CD4-positive, alpha-beta T cell treated with Interleukin-10 for 1 hour (primary cell): ENCODE measurements at regions not wholly inside any gene's neighbourhood (a gene's known extent, or its start where the extent isn't known, plus 50 kb on each side); places are given as distances from the start of the nearest gene placed in this dataset.

Experiments used
- DNase-seq: peaks from one replicate; pipeline ENCODE4 v3.0.0-alpha.2; 2020

DNA sequence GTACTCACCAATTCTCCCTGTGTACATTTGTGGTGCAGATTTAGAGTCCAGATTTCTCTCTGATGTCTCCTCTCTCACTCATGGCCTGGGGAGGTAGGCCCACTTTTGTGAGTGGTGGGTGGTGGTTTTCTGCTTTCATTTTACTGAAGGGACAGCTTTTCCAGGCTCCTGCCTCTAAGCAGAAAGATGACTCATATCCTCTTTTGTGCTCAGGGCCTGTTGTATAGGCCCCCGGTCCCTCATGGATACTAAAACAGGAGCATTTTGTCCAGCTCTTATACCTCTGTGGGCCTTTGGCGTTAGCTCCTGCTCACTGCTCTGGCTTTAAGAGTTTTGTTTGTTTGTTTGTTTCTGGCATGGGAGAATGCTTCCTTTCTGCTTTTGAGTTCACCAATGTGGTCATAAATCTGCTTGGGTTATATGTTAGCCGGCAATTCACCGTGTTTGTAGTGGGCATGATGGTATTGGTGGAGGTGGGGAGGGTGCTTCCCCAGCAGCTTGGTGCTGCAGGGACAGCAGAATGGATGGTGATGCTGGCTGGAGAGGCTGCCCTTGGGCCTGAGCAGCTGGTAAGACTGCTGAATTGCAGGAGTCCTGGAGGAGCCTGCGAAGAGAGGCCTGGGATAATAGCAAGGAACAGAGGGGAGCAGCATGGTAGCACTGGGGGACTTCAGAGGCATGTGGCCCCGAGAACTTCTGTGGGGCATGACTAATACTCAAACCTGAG lies 468.7 kb downstream of the RPS24 start:
- no peak for DNase-seq

DNA sequence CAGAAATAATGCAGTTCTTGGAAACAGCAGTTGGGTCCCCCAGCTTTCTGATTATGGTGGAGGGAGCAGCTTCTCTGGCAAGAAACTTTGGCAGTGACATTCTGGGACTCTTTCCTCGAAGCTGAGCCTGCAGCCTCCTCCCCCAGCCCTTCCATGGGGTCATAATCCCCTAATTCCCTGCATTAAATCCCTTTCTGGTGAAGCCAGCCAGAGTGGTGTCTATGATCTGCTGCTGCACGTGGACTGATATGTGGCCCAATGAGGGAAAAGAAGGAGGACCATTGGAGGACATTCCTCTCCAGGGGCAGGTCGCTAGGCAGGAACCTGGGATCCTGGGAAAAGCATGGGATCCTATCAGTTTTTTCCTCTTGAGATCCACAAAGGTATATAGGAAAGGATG lies 470.5 kb downstream of the RPS24 start:
- no peak for DNase-seq

DNA sequence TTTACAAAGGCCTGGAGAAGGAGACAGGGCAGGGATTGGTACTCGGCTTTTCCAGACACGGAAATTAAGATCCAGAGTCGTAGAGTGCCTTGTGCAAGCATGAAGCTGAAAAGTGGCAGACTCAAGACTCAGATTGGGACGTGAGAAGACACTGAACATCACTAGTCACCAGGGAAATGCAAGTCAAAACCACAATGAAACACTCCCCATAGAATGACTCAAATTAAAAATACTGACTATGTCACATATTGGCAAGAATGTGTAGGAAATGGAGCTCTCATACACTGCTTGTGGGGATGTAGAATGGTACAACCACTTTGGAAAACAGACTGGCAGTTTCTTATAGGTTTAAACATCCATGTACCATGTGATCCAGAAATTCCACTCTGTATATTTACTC lies 472.0 kb downstream of the RPS24 start:
- DNase-seq = no peak

DNA sequence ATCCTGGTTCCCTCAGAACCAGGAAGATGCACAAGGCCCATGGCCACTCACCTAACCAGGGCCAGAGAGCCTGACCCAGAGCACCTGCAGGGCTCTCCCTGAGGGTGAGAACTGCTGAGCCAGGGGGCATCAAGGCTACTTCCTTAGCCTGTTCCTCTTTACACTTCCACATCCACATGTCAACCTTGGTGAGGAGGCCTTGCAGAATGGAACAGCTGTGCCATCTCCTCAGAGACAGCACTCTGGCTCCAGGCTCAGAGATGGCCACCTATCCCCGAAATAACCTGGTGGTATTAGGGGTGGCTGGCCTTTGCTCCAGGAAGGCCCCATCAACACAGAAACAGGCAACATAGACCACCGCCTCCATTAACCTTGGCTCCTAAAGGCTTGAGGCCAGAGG lies 473.0 kb downstream of the RPS24 start:
- DNase-seq = no peak

DNA sequence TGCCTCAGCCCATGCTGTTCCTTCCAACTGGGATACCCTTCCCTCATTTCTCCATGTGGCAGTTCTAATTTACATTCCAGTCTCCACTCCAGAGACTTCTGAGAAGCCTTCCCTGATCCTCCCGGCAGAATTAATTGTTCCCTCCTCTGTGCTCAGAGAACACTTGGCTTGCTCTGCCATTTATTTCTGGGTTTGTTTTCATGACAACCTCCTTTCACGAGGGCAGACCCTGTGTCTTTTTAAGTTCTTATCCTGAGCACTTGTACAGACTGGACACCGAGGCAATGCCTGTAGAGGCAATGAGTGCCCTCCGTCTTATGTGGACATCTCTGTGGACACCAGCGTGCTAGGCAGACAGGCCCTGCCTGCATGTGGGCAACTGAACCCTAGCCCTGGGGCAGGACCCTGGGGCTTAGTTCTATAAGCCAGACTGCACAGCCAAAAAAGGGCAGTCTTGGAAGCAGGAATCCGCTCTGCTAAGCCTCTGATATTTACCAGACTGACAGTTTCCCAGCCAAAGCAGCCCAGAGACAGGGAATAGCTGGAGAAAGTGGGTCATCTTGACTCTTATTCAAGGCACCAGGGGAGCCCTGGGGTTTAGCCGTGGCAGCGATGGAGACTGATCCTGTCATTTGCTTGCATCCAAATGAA lies 474.0 kb downstream of the RPS24 start:
- no peak for DNase-seq

DNA sequence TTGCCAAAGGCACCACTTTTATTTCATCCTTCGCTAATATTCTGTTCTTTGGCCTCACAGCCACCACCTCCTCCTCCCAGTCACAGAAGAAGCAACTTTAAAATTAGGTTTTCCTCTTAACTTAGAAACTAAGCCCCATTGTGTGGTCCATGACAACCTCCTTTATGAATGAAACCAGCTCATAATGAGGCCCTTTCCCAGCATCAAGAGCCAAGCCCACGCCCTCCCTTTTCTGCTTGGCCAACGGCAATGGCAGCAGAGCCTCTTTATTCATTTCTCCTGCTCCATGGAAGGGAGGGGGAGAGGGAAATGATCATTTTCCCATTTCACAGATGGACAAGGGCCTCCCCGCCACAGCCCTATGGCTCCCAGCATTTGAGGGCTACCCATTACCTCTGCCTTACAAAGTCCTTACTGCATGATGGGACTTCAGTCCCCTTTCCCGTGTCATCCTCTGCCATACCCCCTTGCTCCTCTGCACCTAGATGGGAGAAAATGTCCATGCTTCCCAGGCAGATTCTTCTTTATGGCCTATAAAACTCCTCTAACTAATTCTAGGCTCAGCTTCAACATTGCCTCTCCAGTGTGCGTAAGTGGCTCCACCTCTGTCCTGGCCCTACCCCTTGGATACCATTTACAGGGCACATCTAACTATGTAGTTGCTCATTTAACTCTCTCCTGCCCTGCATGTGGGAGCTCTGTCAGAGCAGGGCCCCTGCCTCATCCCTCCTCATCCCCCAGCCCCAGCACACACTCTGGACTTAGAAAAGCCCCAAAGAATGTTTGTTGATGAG lies 475.5 kb downstream of the RPS24 start:
- DNase-seq = no peak

DNA sequence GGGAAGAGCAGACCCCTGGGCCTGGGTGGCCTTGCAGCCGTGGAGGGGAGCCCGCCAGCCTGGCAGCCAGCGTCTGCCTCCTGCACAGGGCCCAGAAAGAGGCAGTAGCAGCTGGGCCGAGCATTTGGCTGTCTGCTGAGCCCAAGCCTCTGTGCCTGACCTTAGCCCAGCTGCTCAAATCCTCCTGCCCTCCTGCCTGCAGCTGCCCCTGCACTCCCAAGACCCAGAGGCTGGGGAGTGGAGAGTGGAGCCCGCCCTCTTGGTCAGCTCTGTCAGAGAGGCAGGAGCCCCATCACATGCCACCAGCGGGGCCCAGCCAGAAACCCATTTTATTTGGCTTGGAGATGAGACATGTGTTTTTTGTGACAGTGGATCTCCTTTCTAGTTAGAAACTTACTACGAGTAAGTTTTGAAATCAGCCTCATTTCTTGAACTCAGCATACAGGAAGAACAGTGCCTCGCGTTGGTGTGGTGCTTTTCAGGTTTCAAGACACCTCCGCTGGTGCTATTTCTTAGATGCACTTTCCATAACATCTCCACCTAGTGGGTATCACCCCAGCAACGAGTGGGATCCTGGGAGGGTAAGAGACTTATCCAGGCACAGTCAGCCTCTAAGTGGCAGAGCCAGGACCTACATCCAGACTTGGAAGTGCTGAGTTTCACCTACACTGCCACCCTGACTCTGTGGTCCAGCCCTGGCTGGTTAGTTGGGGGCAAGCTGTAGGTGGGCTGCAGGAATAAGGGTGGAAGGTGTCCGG lies 477.1 kb downstream of the RPS24 start:
- no peak for DNase-seq

DNA sequence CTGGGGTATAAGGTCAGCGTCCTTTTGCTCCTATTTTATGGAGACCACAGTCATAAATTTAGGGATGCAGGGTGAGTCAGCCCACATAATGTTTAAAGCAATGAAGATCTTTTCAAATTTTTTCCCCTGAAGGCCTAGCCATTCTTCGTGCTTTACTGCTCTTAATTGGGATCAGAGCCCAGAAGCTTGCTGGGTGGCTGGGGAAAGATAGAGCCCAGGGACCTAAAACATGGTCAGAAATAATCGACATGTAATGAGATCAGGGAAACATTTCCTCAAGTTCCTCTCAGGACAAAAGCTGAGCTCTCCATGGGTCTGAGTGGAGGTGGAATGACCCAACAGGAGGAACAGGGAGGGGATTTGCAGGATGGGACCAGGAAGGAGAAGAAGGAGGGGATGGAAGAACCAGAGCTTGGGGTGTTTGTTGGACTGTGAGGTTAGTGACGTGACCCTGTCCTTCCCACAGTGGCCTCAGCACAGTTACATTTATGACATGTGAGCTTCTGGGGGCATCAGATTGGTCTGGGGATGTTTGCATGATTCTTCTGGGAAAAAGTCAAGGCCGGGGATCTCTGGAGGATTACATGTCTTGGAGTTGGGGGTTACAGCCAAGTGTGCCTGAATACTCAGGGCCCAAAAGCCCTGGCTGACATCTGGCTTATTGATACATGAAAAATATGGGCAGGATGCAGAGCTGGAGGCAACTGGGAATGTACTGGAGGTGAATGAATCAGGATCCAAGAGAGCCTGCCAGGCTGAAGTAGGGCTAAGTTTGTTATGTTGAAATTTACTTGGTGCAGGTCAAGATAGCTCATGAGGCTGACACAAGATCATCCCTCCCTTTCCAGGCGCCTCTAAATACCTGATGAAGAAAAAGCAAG lies 477.9 kb downstream of the RPS24 start:
- DNase-seq = no peak

DNA sequence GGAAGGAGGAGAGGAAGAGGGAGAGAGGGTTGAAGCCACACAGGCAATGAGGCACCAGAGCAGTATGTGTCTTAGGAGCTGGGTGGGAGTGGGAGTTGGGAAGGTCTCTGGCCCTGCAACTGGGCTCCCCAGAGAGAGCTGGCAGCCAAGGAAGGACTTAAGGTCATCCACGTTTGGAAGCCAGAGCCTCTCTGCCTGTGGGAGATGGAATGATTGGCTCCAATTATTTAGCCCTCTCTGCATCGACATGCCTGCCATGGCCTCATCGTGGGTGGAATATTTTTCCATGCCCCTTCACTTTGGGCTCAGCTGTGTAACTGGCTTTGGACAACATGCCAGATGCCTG lies 478.5 kb downstream of the RPS24 start:
- DNase-seq = no peak

DNA sequence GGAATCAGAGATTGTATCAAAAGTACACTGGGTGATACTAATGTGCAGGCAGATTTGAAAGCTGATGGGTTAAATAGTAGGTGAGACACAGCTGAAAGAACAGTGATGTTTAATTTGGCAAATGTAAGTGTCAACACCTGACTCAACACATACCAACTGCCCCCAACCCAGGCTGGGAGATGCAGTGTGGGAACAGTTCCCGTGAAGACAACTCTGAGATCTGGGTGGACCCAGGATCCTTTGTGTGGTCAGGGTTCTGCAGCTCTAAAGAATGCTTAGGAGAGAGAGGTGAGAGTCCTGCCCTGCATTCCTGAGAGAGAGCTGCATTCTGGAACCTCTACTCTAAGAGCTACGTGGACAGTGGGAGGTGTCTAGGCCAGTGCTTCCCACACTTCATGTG lies 479.7 kb downstream of the RPS24 start:
- no peak for DNase-seq

DNA sequence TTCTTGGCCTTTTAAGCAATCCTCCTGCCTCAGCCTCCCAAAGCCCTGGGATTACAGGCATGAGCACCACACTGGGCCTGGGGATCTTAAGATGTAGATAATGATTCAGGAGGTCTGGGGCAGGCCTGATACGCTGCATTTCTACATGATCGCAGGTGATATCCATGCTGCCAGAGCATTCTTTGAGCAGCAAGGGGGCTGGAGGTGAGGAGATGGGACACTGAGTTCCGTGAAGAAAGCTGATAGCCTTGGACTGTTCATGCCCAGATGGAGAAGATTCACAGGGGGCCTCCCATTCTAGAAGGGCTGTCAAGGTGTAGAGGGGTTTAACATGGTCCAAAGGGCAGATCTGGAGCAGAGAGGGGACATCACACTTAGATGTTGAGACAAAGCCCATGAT lies 480.3 kb downstream of the RPS24 start:
- DNase-seq = no peak

DNA sequence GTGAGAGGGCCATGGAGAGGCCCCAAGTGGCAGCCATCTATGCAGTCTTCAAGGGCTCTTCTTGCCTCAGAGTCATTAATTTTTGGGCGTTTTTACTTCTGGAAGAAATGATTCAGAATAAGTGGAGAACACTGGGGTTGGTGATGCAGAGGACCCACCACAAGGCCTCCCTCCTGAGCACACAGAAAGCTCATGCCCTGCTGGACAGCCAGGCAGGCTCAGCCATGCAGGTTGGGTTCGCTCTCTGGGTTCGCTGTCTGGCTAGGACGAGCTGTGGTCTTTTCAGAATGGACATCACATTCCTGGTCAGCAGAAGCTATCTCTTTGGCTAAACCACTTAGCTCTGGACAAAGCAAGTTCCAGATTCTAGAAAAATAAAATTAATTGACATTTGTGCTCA lies 480.8 kb downstream of the RPS24 start:
- no peak for DNase-seq

DNA sequence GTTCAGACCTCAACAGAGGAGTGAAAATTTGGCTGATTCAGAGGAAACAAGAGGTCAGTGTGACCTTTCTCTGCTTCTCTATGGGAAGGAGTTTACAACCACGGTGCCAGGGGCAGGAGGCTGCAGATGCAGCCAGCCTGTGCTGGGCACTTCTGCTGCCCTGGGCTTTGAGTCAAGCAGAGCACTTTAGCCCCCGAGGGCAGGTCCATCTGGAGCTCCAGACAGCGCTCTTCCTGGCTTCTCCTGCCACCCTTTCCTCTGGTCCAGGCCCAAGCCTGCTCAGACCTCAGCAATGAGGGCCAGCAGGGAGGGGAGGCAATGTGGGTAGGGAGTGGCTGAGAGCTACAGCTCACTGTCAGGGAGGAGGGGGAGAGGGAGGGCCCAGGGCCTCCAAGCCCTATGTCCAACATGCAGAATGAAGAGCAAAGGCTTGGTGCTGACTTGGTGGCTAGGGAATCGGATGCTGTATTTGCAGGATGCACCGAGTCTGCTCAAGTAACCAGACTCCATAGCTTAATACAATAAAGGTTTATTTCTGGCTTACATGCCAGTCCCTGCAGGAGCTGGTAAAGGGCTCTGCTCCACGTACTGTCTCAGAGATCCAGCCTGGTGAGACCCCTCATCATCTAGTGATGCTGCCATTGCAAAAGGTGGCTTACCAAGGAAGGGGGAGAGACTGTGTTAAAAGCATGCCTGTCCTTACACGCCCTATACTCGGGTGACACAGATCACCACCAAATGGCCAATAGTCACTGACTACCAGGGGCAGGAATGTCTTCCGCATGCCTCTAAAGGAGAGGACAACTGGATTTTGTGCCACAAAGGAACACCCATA lies 481.6 kb downstream of the RPS24 start:
- DNase-seq = no peak

DNA sequence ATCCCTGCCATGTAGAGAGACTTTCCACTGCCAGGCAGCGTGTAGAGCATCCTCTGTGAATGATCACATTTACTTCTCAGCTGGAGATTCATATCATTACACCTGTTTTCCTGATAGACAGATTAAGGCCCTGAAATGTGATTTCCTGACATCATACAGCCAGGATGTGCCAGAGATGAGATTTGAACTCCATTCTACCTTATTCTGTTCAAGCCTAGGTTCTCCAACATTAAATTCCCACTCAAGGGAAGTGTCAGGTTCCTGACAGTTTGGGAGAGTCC lies 482.1 kb downstream of the RPS24 start:
- no peak for DNase-seq

DNA sequence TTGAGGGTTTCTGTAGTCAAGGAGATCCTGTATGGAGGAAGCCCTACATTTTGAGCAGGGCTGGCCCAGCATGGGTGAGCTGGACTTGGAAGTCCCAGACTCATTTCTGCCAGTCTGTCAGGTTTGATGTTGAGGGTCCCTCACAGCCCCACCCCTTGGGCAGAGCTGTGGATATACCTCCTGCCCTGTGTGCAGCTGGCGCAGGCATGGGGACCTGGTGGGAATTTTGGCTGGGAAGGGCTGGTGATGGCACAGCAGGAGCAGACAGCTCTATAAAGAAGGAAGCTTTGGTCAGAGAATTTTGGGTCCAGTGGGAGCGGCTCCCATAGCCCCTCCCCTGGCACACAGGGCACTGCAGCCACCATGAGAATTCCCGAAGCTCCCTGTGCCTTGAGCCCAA lies 482.6 kb downstream of the RPS24 start:
- no peak for DNase-seq

DNA sequence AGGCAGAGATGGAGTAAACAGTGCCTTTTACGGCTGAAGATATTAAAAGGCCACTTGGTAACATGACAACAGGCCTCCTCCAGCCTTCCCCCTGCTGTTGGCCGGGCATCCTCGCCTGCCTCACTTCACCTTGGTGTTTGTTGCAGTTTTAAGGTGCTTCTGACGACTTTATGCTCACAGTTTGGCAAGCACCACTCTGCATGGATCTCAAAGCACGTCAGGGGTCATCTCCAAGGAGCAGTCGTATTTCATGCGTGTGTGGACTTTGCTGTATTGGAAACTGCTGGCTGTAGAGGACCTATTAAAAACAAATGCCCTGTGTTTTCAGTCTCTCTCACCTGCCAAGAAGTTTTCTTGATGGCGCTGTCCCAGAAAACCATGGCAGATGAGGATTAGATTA lies 483.1 kb downstream of the RPS24 start:
- no peak for DNase-seq

DNA sequence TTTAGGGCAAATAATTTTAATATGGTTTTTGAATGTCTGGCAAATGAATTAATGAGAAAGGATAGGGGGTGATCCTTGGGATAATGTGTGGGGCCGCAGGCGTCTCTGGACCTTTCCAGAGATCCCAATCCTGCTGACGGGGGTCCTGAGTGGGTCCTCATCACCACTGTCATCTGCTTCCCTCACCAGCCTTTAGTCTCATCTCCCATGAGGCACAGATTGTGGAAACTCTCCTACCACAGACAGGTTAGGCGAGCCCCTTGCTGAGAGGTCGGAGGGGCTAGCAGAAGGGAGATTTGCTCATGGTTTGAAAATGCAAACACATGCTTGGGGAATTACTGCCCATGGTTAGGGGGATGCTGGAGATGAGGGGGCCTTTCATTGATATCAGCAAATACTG lies 484.6 kb downstream of the RPS24 start:
- DNase-seq = no peak

DNA sequence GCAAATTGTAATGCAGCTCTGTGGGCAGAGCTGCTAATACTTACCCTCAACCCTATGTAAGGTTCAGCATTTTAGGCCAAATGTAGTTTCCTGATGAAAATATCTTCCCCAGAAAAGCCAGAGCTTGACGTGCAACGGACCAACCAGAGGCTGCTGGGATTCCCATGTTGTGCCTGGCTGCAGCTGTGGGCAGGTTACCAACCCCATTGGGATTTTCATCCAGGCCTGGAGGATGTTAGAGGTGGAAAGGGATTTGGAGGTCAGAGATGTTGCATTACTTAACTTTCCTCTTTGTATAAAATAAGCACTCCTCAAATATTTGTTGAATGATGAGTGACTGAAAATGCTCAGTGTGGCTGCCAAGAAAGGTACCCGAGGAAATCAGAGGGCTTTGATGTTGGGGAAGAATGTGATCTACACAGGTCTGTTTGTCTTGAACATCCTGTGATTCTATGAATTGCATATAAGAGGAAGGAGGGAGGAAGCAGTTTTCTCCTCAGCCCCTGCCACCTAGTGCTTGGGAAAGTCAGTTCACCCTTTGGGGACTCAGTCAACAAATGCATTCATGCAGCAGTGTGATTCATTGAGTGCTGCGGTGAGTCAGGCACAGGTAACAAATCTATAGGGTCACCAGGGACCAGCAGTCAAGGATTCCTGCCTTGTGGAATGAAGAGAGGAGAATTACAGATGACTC lies 487.2 kb downstream of the RPS24 start:
- DNase-seq = no peak

DNA sequence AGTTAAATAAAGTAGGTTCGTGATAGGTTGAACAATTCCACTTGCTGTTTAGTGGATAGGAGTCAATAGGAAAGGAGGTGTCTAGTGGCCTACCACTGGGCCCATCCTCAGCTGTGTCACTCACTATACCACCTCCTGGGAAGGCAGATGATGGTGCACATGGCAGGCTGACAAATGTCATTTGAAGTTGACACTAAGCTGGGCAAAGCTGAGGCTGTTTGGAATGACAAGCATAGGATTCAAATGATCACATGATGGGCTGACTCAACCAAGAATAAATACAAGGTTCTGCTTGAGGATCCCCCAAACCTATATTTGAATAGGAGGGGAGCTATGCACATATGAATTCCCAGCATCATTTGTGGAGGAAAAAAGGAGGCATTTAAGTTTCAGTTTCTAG lies 489.8 kb downstream of the RPS24 start:
- no peak for DNase-seq

DNA sequence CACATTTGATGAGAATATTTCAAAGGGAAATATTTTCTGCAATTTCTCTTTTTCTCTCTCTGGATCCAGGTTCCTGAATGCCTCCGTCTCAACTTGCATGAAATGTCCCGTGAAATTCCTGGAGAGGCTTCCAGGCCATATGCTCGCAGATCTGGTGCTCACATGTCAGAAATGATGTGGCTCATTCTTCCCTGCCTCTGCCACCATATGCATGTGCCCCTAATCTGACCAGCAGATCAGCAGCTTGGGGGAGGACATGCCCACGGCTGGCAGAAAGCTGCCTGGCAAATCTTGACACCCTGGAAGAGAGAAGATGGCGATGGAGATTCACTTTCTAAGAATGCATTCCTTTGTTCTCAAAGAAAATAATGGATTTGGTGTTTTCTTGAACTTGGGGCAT lies 490.7 kb downstream of the RPS24 start:
- no peak for DNase-seq

DNA sequence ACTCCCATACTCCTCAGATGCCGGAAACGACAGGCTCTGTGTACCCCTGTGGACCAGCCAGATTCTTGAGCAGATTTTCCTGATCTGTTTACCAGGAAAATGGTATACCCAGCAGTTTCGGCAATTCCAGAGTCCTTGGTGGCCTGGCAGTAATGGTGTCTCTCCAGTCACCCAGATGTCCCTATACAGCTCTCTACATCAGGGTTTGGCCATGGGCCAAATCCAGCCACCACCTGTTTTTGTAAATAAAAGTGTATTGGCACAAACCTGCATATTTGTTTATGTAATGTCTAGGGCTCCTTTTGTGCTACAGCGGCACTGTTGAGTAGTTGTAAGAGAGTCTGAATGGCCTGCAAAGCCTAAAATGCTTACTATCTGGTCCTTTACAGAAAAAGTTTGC lies 491.3 kb downstream of the RPS24 start:
- no peak for DNase-seq
